Left lung (tissue), 4 donors: ENCODE measurements at regions not wholly inside any gene's neighbourhood (a gene's known extent, or its start where the extent isn't known, plus 50 kb on each side); places are given as distances from the start of the nearest gene placed in this dataset.
A peak's percentile ranks its signal among the peaks of the same experiment; 100 is the strongest.

Source experiments
- ATAC-seq: fragments of 200-7000 bp; cut with Tn5 transposase; one replicate; pipeline ENCODE4 v1.9.1; 2020; ENCODE audit warnings: moderate library complexity
- DNase-seq, 4 donors: peaks; one replicate each; pipeline ENCODE4 v3.0.0-alpha.2; 2013 to 2020
- H3K27ac ChIP-seq, 2 donors: fragments of 200-600 bp; sonication (generic) in 1 of 2; one replicate each; pipeline versions ENCODE4 v1.5.0 to v1.8.0; 2020 to 2021
- H3K27me3 ChIP-seq, 2 donors: fragments of 200-600 bp; sonication (generic) in 1 of 2; one replicate each; pipeline versions ENCODE4 v1.5.0 to v1.8.0; 2020 to 2021
- H3K36me3 ChIP-seq, 2 donors: fragments of 200-600 bp; sonication (generic) in 1 of 2; one replicate each; pipeline versions ENCODE4 v1.5.0 to v1.8.0; 2020 to 2021
- H3K4me1 ChIP-seq, 2 donors: fragments of 200-600 bp; one replicate each; pipeline ENCODE4 v1.8.0; 2021
- H3K4me3 ChIP-seq, 2 donors: fragments of 200-600 bp; sonication (generic) in 1 of 2; one replicate each; pipeline versions ENCODE4 v1.5.0 to v1.8.0; 2020 to 2021; ENCODE audit warnings: mild to moderate bottlenecking in 1 of 2
- H3K9me3 ChIP-seq, 2 donors: fragments of 200-600 bp; sonication (generic) in 1 of 2; one replicate each; pipeline versions ENCODE4 v1.5.0 to v1.8.0; 2020 to 2021
- CTCF ChIP-seq, 2 donors: fragments of 200-600 bp; sonication (generic) in 1 of 2; IDR thresholded peaks; one replicate each; pipeline versions ENCODE4 v1.5.0 to v1.8.0; 2021; ENCODE audit warnings: antibody characterized with exemption in 2 of 2
- intact Hi-C, 2 donors: fragments of 100-400 bp; cut with DNase I; formaldehyde crosslinking; loops; one replicate each; pipeline versions ENCODE4 v1.11.2 to v1.14.2; 2022
- donor health status: DM: no; HTN: yes; CAD: no.
- donor health status: DM: no; HTN: no; CAD: no.

- Histone ChIP-seq H3K4me3 (no peak overlapping the region), H3K27ac (no peak overlapping the region), H3K4me1 (no peaks in the 10 kb centered on the region), H3K27me3 (no peaks in the 10 kb centered on the region), H3K9me3 (no peaks in the 10 kb centered on the region), H3K36me3 (no peaks in the 10 kb centered on the region)
- TF ChIP-seq CTCF (IDR thresholded peaks at IDR 0.05) = no peak
- DNase-seq = no peak
- ATAC-seq = no peak
- intact Hi-C loops = no loop called here
Observed at GRCh38 chr5:113673041-113673440, 159.5 kb downstream of the YTHDC2 start.

GRCh38 chr5:113675166-113675565 lies 161.7 kb downstream of the YTHDC2 start:
- no peak overlapping the region for H3K27ac ChIP-seq
- H3K27me3 ChIP-seq = no peaks in the 10 kb centered on the region
- H3K36me3 ChIP-seq = no peaks in the 10 kb centered on the region
- DNase-seq = no peak
- TF ChIP-seq CTCF (IDR thresholded peaks at IDR 0.05) = no peak
- no peaks in the 10 kb centered on the region for H3K9me3 ChIP-seq
- no peak overlapping the region for H3K4me3 ChIP-seq
- intact Hi-C loops = no loop called here
- ATAC-seq = no peak
- H3K4me1 ChIP-seq = no peaks in the 10 kb centered on the region

GRCh38 chr5:113678202-113678601 lies 164.7 kb downstream of the YTHDC2 start:
- no peak overlapping the region for H3K27ac ChIP-seq
- ATAC-seq (no peak), DNase-seq (no peak)
- no peak overlapping the region for H3K4me3 ChIP-seq
- no peaks in the 10 kb centered on the region for H3K36me3 ChIP-seq
- no peak for TF ChIP-seq CTCF (IDR thresholded peaks at IDR 0.05)
- no peaks in the 10 kb centered on the region for H3K4me1 ChIP-seq
- no peaks in the 10 kb centered on the region for H3K27me3 ChIP-seq
- no peaks in the 10 kb centered on the region for H3K9me3 ChIP-seq
- intact Hi-C loops = no loop called here

GRCh38 chr5:113678924-113679575 lies 165.6 kb downstream of the YTHDC2 start:
- intact Hi-C loops = no loop called here

GRCh38 chr5:113680534-113680933 lies 167.0 kb downstream of the YTHDC2 start:
- Histone ChIP-seq H3K9me3 (no peaks in the 10 kb centered on the region), H3K4me1 (no peaks in the 10 kb centered on the region), H3K36me3 (no peaks in the 10 kb centered on the region), H3K27me3 (no peaks in the 10 kb centered on the region), H3K4me3 (no peak overlapping the region), H3K27ac (no peak overlapping the region)
- intact Hi-C loops = no loop called here
- no peak for DNase-seq
- ATAC-seq = no peak
- TF ChIP-seq CTCF (IDR thresholded peaks at IDR 0.05) = no peak

More at GRCh38 chr5:113678924-113679575, 165.6 kb downstream of the YTHDC2 start:
- DNase-seq (peak in 1 of 4 donors; percentile 61), ATAC-seq (peak; percentile 86)
- H3K4me1 ChIP-seq = no peaks in the 10 kb centered on the region
- H3K4me3 ChIP-seq = no peak overlapping the region
- TF ChIP-seq CTCF (IDR thresholded peaks at IDR 0.05) = peak; percentile 59 to 65
- no peaks in the 10 kb centered on the region for H3K27me3 ChIP-seq
- no peaks in the 10 kb centered on the region for H3K9me3 ChIP-seq
- no peak overlapping the region for H3K27ac ChIP-seq
- no peaks in the 10 kb centered on the region for H3K36me3 ChIP-seq
